ENCODE measurements at regions not wholly inside any gene's neighbourhood (a gene's known extent, or its start where the extent isn't known, plus 50 kb on each side); places are given as distances from the start of the nearest gene placed in this dataset.

GRCh38 chr3:29011441-29011840 is 269.4 kb upstream of the RBMS3 start:
- Histone ChIP-seq H3K9me3 (ENCODE audit: control insufficient read depth in 1 of 2, insufficient read depth in 1 of 2, low read depth in 1 of 2, low read length in 2 of 2) (no peaks in the 10 kb centered on the region), H3K4me2 (ENCODE audit: low read length) (no peak overlapping the region), H3K9me2 (ENCODE audit: insufficient read depth) (no peaks in the 10 kb centered on the region), H3K79me2 (ENCODE audit: insufficient read depth, low read length) (no peaks in the 10 kb centered on the region), H4K20me1 (ENCODE audit: insufficient read depth) (no peaks in the 10 kb centered on the region), H3K4me1 (ENCODE audit: control insufficient read depth in 1 of 2, insufficient read depth in 2 of 2, low read length in 2 of 2) (no peaks in the 10 kb centered on the region), H3K4me3 (replicated peaks in 1 of 2; ENCODE audit: low read depth in 1 of 2, low read length in 2 of 2) (no peak overlapping the region), H2AFZ (ENCODE audit: low read depth, low read length, poor library complexity, severe bottlenecking) (no peak overlapping the region), H3K27ac (ENCODE audit: low read depth, low read length) (no peak overlapping the region), H3K27me3 (ENCODE audit: insufficient read depth, low read length) (no peaks in the 10 kb centered on the region), H3K36me3 (ENCODE audit: control insufficient read depth in 1 of 2, insufficient read depth in 2 of 2, low read length in 2 of 2) (no peaks in the 10 kb centered on the region), H3K9ac (ENCODE audit: low read length) (no peak overlapping the region)
- TF ChIP-seq EZH2phosphoT487 (IDR thresholded peaks at IDR 0.05; ENCODE audit: borderline replicate concordance) (no peak), EGR1 (IDR thresholded peaks at IDR 0.05; ENCODE audit: low read depth) (no peak), ZNF274 (IDR thresholded peaks at IDR 0.05; ENCODE audit: low read depth, low read length) (no peak), SIN3A (IDR thresholded peaks at IDR 0.05; ENCODE audit: low read depth) (no peak), EZH2 (IDR thresholded peaks at IDR 0.05) (no peak), CTCF (IDR thresholded peaks at IDR 0.05 in 2 of 3, conservative IDR thresholded peaks at IDR 0.05 in 1 of 3; ENCODE audit: borderline replicate concordance in 1 of 3, insufficient read depth in 1 of 3, low read depth in 2 of 3, low read length in 2 of 3) (no peak), ELF1 (IDR thresholded peaks at IDR 0.05; ENCODE audit: borderline replicate concordance, low read depth) (no peak)
- TF ChIP-seq, protein P1, sequence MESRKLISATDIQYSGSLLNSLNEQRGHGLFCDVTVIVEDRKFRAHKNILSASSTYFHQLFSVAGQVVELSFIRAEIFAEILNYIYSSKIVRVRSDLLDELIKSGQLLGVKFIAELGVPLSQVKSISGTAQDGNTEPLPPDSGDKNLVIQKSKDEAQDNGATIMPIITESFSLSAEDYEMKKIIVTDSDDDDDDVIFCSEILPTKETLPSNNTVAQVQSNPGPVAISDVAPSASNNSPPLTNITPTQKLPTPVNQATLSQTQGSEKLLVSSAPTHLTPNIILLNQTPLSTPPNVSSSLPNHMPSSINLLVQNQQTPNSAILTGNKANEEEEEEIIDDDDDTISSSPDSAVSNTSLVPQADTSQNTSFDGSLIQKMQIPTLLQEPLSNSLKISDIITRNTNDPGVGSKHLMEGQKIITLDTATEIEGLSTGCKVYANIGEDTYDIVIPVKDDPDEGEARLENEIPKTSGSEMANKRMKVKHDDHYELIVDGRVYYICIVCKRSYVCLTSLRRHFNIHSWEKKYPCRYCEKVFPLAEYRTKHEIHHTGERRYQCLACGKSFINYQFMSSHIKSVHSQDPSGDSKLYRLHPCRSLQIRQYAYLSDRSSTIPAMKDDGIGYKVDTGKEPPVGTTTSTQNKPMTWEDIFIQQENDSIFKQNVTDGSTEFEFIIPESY (IDR thresholded peaks at IDR 0.05; ENCODE audit: extremely low read depth, insufficient replicate concordance, low read length): no peak
- intact Hi-C loops (cut with micrococcal nuclease): no loop called here
- ATAC-seq: no peak
- CTCF ChIA-PET: no interaction called here
- POLR2A ChIA-PET: no interaction called here
- no TSS peak for BruUV-seq (replicated peaks)
- RAD21 ChIA-PET (ENCODE audit: low non-redundant PET in 1 of 2, low total read pairs in 2 of 2, uncharacterized antibody in 2 of 2, unreplicated experiment in 2 of 2): no interaction called here
- no peak for DNase-seq (ENCODE audit: low read depth, low spot score)

Measured in HCT116 (cell line).